ENCODE measurements at regions not wholly inside any gene's neighbourhood (a gene's known extent, or its start where the extent isn't known, plus 50 kb on each side); places are given as distances from the start of the nearest gene placed in this dataset.
"Not testable (repeated sequence)": the region's sequence is repeated elsewhere in the genome, so short reads cannot be mapped to it uniquely, and the experiment has no call there.

- no peak for DNase-seq
Measured at GRCh38 chr3:193124861-193125260, 116.2 kb upstream of the PLAAT1 start.

- no peak for DNase-seq
Measured at GRCh38 chr3:193129607-193130006, 111.4 kb upstream of the PLAAT1 start.

- DNase-seq, result no peak
Measured at GRCh38 chr3:193130576-193130975, 110.4 kb upstream of the PLAAT1 start.

- no peak for DNase-seq
Measured at GRCh38 chr3:193132241-193132640, 108.8 kb upstream of the PLAAT1 start.

- no peak for DNase-seq
Measured at GRCh38 chr3:193132964-193133363, 108.1 kb upstream of the PLAAT1 start.

GRCh38 chr3:193134856-193135255 is 106.2 kb upstream of the PLAAT1 start:
- DNase-seq, result no peak

- no peak for DNase-seq
Measured at GRCh38 chr3:193140381-193140780, 100.6 kb upstream of the PLAAT1 start.

GRCh38 chr3:193145248-193145647 is 95.8 kb upstream of the PLAAT1 start:
- no peak for DNase-seq

GRCh38 chr3:193148688-193149473 is 92.1 kb upstream of the PLAAT1 start:
- DNase-seq, result no peak

GRCh38 chr3:193149998-193150397 is 91.0 kb upstream of the PLAAT1 start:
- no peak for DNase-seq

GRCh38 chr3:193155044-193155781 is 85.8 kb upstream of the PLAAT1 start:
- not testable (repeated sequence) for DNase-seq

GRCh38 chr3:193157051-193157450 is 84.0 kb upstream of the PLAAT1 start:
- DNase-seq, result no peak

- no peak for DNase-seq
Measured at GRCh38 chr3:193165431-193166120, 75.4 kb upstream of the PLAAT1 start.

- no peak for DNase-seq
Measured at GRCh38 chr3:193168931-193169330, 72.1 kb upstream of the PLAAT1 start.

GRCh38 chr3:193174140-193174539 is 66.9 kb upstream of the PLAAT1 start:
- DNase-seq, result no peak

- DNase-seq, result not testable (repeated sequence)
Measured at GRCh38 chr3:193179332-193180012, 61.5 kb upstream of the PLAAT1 start.

- no peak for DNase-seq
Measured at GRCh38 chr3:193187070-193187722, 53.8 kb upstream of the PLAAT1 start.

- no peak for DNase-seq
Measured at GRCh38 chr3:193190146-193190786, 50.8 kb upstream of the PLAAT1 start.
